ENCODE measurements at regions not wholly inside any gene's neighbourhood (a gene's known extent, or its start where the extent isn't known, plus 50 kb on each side); places are given as distances from the start of the nearest gene placed in this dataset.

- no peak for DNase-seq
Measured at GRCh38 chr2:236855866-236856847, 229.5 kb upstream of the COPS8 start.

GRCh38 chr2:236856848-236857235, 228.8 kb upstream of the COPS8 start:
- DNase-seq, result no peak

DNA sequence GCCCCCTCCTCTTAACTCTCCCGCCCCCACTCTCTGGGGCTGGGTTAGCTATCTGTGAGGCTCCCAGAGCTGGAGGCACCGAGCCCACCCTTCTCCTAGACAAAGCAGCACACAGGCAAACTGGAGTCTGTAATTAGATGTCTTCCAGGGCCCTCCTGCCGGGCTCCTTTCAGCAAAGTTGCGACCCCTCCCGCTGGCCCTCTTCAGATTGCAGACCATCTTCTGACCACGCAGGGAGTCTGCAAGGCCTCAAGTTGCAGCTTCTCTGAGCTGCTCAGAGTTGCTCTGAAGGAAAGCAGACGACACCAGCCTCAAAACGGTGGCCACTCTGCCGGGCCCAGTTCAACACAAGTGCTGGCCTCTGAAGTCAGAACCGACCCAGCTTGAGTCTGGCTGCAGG, 228.4 kb upstream of the COPS8 start:
- no peak for DNase-seq

- no peak for DNase-seq
Measured at GRCh38 chr2:236857781-236858180, 227.9 kb upstream of the COPS8 start.

- no peak for DNase-seq
Measured at GRCh38 chr2:236858661-236859060, 227.0 kb upstream of the COPS8 start.

GRCh38 chr2:236859908-236860307, 225.8 kb upstream of the COPS8 start:
- DNase-seq, result no peak

DNA sequence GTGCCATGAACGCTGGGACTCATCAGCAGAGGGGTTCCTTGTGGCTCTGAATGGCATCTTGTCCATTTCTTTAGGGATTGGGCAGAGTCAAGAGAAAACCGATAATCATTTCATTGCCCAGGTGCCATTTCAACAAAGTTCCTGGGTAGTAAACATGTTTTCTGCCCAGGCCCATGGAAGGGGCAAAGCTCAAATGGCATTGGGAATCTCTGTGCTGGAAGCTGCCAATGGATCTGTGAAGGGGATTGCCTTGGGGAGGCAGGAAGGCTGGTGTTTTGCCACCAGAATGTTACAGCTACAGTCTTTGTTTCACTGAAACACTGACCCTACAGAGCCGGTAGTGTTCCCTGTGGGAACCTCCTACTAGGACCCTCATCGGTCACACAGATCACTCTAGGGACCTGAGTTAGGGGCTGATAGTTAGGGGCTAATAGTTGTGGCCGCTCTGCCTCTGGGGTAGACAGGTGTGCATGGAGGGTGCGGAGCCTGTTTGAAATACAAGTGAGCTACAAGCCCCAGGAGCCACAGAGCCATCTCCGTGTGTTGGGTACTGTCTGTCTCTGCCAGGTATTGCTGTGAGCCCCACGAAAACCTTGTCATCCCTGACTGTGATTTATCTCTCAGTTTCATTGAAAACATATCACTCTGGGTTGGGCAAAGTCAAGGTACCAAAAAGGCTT, 224.4 kb upstream of the COPS8 start:
- DNase-seq, result no peak

- DNase-seq, result no peak
Measured at GRCh38 chr2:236861944-236862343, 223.7 kb upstream of the COPS8 start.

DNA sequence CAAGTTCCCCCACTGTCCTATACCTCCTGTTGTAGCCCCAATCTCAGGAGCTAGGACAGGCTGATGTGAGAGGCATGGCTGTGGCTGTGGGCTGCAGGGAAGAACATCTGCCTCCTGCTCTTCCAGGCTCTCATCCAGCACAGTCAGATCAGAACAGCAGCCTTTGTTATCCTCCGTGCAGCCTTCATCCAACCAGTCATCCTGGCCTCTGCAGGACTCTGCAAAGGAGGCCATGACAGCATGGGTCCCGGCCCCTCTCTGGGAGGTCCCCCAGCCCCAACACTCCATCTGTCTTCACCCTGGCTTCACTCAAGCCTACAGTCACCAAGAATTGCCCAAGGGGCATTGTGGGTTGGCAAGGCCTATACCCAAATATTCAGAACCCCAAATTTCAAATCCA, 223.2 kb upstream of the COPS8 start:
- no peak for DNase-seq

GRCh38 chr2:236862961-236863728, 222.5 kb upstream of the COPS8 start:
- DNase-seq, result no peak

GRCh38 chr2:236863729-236864126, 222.0 kb upstream of the COPS8 start:
- DNase-seq, result no peak

DNA sequence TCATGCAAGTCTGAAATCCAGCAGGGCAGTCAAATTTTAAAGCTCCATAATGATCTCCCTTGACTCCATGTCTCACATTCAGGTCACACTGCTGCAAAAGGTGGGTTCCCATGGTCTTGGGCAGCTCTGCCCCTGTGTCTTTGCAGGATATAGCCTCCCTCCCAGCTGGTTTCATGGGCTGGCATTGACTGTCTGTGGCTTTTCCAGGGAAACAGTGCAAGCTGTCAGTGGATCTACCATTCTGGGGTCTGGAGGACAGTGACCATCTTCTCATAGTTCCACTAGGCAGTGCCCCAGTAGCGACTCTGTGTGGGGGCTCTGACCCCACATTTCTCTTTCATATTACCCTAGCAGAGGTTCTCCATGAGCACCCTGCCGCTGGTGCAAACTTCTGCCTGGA, 220.6 kb upstream of the COPS8 start:
- DNase-seq, result no peak

DNA sequence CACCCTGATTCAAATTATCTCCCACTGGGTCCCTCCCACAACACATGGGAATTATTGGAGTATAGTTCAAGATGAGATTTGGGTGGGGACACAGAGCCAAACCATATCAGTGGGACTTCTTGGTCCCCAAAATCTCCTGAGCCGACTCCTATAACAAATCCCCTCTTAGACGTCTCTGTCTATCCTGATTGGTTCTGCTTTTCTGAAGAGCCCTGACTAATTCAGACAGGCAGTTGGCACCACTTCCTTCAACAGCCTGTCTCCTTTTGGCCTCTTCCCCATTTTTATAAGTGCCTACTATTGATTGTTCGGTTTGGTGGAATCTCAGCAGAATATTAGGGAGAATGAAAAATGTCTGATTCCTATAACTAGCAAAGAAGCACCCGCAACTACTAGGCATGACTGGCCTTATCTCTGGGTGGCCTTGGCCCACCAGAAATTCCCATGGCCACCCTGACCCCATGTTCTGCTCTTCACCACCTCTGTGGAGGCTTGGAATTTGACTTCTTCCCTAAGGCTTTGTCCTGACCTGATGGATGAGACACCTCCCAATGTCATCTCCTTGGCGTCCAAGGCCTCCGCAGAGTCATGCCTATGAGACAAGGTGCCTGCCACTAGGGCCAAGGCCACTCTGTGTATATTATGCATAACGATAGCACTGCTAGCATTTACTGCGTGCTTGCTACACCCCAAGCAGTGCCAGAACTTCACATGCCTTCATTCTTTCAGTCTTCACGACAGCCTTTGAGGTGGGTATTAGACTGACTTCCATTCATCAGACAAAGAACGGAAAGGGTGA, 218.9 kb upstream of the COPS8 start:
- DNase-seq, result no peak

- DNase-seq, result no peak
Measured at GRCh38 chr2:236867441-236868260, 218.0 kb upstream of the COPS8 start.

- DNase-seq, result no peak
Measured at GRCh38 chr2:236870370-236870769, 215.3 kb upstream of the COPS8 start.

DNA sequence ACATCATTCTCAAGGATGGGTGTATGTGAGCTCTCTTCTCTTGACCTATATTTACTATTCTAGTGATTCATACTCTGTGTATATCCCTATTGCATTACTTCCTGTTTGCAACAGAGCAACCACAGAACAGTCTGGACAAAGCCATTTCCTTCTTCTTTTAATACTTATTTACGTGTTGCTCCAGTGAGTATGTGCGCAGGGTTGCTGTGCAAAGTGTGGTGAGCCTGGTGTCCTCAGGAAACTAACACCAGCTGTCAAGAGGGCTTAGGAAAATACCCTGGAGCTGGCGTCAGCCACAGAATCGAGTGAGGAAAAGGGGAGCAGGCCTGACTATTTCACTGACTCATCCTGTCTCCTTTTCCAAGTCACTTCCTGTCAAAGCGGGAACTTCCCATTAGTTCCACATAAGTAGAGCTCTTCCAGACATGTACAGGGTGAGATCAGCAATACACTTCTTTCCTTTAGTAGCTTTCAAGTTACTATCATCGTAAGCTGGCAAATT, 214.1 kb upstream of the COPS8 start:
- no peak for DNase-seq

- no peak for DNase-seq
Measured at GRCh38 chr2:236872015-236872414, 213.7 kb upstream of the COPS8 start.

GRCh38 chr2:236872981-236873380, 212.7 kb upstream of the COPS8 start:
- no peak for DNase-seq

DNA sequence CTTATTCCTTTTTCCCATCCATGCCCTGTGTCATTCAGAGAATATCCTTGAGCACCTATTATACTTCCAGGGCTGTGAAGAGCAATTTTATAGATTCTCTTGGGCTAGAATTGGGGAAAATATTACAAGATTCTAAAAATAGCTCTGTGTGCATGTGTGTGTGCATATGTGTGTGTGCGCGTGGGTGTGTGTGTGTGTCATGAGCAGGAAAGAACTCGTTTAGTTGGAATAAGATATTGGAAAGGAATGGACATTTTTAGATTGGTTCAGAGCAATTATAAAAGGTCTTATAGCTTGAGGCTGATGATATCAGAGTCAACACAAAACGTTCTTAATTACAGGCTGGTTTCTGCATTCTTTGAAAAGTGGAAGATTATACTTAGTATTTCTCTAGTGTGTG, 212.1 kb upstream of the COPS8 start:
- DNase-seq, result no peak

- DNase-seq, result no peak
Measured at GRCh38 chr2:236874866-236875481, 210.7 kb upstream of the COPS8 start.
